ENCODE measurements at regions not wholly inside any gene's neighbourhood (a gene's known extent, or its start where the extent isn't known, plus 50 kb on each side); places are given as distances from the start of the nearest gene placed in this dataset.

GRCh38 chr1:221118938-221119320 lies 239.7 kb downstream of the HLX start:
- no peak for ATAC-seq
- Mint-ChIP-seq H3K4me3 (no peak overlapping the region), H3K27ac (no peak overlapping the region), H3K4me1 (no peaks in the 10 kb centered on the region), H3K9me3 (peaks cover 0 to 10% of the 10 kb centered on the region in 2 donors), H3K27me3 (peaks cover 14% of the 10 kb centered on the region)
- DNase-seq = no peak

DNA sequence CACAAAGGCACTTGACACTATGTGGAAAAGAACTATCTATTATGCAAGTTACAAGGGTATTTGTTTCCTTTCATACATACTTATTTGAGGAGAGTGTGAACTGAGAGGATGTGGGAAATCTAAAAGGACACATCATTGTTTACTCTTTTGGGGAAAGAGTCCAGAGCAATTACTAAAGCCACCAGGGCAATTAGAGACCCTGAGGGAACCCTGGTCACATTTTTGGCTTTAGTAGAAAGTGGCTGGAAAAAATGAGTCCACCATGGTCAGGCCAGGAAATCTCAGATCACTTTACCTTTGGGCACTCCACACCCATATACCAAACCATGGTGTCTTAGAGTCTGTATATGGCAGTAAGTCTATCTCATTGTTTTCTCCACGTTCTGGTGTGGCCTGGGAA lies 243.3 kb downstream of the HLX start:
- H3K4me1 Mint-ChIP-seq = no peaks in the 10 kb centered on the region
- DNase-seq = no peak
- no peak overlapping the region for H3K27ac Mint-ChIP-seq
- peaks cover 2 to 4% of the 10 kb centered on the region in 2 donors for H3K9me3 Mint-ChIP-seq
- no peak for ATAC-seq
- H3K4me3 Mint-ChIP-seq = no peak overlapping the region
- no peaks in the 10 kb centered on the region for H3K27me3 Mint-ChIP-seq

DNA sequence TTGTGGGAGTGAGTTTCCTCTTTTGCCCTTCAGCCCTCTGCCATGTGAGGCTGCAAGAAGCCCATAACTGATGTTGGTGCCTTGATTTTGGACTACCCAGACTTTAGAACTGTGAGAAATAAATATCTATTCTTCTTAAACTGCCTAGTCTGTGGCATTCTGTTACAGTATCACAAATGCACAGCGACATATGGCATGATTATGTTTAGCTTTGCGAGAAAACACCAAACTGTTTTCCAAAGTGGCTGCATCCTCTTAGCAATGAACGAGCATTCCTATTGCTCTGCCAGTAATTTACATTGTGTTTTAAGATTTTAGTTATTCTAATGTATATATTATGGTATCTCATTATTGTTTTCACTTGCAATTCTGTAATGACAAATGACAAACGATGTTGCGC lies 246.7 kb downstream of the HLX start:
- ATAC-seq (no peak), DNase-seq (no peak)
- no peaks in the 10 kb centered on the region for H3K4me1 Mint-ChIP-seq
- no peak overlapping the region for H3K27ac Mint-ChIP-seq
- H3K27me3 Mint-ChIP-seq = no peaks in the 10 kb centered on the region
- H3K4me3 Mint-ChIP-seq = no peak overlapping the region
- H3K9me3 Mint-ChIP-seq = peaks cover 6 to 16% of the 10 kb centered on the region in 2 donors

DNA sequence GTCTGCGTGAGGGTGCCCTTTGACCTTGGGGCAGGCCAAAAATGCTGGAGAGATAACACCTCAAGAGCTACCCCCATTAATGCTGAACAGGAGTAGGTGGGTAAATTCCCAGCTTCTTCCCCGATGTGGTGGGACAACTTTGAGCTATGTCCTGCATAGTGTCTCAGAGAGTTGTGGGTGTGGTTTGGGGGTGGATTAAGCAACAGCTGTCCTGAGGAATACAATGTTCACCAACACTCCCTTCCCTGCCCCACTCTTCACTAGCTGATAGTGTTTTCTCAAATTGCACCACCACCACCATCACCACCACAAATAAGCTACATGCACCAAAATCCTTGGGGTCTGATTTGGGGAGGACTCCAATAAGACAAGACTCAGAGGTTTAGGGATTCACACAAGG lies 258.4 kb downstream of the HLX start:
- Mint-ChIP-seq H3K9me3 (peaks cover 0 to 5% of the 10 kb centered on the region in 2 donors), H3K4me1 (no peaks in the 10 kb centered on the region), H3K27me3 (no peaks in the 10 kb centered on the region), H3K27ac (no peak overlapping the region), H3K4me3 (no peak overlapping the region)
- no peak for DNase-seq
- ATAC-seq = no peak

DNA sequence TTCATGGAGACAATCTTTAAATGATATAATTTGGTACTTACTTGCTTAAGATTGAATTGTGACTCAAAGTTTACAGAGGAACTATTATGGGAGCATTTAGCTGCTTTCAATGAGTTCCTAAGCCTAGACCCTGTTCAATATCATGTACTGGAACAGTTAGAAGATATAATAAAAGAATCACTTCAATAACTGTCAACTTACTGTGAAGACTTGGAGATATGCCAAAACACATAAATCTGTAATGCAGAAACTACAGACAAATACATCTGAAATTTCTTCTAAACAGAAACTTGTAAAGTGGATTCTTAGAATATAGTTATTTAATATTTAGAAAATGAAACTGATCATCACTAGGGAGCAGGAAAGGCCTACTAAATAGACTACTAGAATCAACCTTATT lies 259.3 kb downstream of the HLX start:
- Mint-ChIP-seq H3K9me3 (peaks cover 0 to 5% of the 10 kb centered on the region in 2 donors), H3K27ac (no peak overlapping the region), H3K4me1 (no peaks in the 10 kb centered on the region), H3K4me3 (no peak overlapping the region), H3K27me3 (no peaks in the 10 kb centered on the region)
- no peak for DNase-seq
- ATAC-seq = no peak

DNA sequence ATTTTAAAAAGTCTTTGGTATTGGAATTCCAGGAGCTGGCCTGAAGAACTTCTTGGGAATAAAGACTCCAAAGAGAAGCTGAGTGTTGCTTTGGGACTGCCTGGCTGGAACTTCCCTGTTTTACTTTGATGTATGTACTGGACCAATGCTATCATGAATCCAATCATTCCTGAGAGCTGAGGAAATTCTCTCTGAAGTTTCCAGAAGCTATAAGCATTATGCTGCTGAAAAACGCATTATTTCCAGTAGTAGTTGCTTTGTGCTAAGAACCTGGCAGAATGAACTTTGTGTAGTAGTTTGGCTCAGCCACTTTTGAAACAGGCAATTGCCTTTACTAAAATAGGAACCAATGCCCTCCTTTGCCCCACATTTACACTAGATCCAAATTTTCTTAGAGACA lies 260.7 kb downstream of the HLX start:
- Mint-ChIP-seq H3K27ac (no peak overlapping the region), H3K4me3 (no peak overlapping the region)
- no peak for ATAC-seq

GRCh38 chr1:221141096-221141495 lies 261.9 kb downstream of the HLX start:
- Mint-ChIP-seq H3K9me3 (peaks cover 0 to 5% of the 10 kb centered on the region in 2 donors), H3K27ac (no peak overlapping the region), H3K4me3 (no peak overlapping the region), H3K4me1 (no peaks in the 10 kb centered on the region), H3K27me3 (peaks cover 8% of the 10 kb centered on the region)
- no peak for ATAC-seq
- DNase-seq = no peak

More for the DNA sequence above, 260.7 kb downstream of the HLX start:
- DNase-seq = no peak
- H3K27me3 Mint-ChIP-seq = peaks cover under 1% of the 10 kb centered on the region
- H3K4me1 Mint-ChIP-seq = no peaks in the 10 kb centered on the region
- peaks cover 0 to 5% of the 10 kb centered on the region in 2 donors for H3K9me3 Mint-ChIP-seq

- no peaks in the 10 kb centered on the region for H3K4me1 Mint-ChIP-seq
- peaks cover 8% of the 10 kb centered on the region for H3K27me3 Mint-ChIP-seq
- no peak overlapping the region for H3K27ac Mint-ChIP-seq
- DNase-seq (no peak), ATAC-seq (no peak)
- H3K9me3 Mint-ChIP-seq = peaks cover 0 to 5% of the 10 kb centered on the region in 2 donors
- no peak overlapping the region for H3K4me3 Mint-ChIP-seq
These were observed 262.5 kb downstream of the HLX start for GRCh38 chr1:221141606-221142285.

DNA sequence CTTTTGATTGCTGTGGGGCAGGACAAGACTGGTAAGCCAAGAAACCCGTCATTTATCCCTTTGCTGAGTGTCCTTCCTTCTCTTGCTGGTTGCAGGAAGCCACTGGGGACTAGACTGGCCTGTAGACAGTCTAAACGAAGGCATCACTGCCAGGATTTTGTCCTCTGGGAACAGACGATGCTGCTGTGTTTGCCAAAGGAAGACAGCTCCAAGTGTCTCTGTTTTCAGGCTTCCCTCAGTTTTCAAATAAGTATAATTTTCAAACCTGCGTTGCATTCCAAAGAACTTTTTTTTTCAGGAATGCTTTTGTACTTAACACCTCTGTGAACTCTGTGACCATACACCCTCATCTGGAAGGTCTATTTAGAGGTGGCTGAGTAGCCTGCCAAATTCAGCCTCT lies 269.4 kb downstream of the HLX start:
- no peak overlapping the region for H3K4me3 Mint-ChIP-seq
- H3K27ac Mint-ChIP-seq = no peak overlapping the region
- no peaks in the 10 kb centered on the region for H3K9me3 Mint-ChIP-seq
- peaks cover 8% of the 10 kb centered on the region for H3K27me3 Mint-ChIP-seq
- no peak for DNase-seq
- ATAC-seq = no peak
- no peaks in the 10 kb centered on the region for H3K4me1 Mint-ChIP-seq

DNA sequence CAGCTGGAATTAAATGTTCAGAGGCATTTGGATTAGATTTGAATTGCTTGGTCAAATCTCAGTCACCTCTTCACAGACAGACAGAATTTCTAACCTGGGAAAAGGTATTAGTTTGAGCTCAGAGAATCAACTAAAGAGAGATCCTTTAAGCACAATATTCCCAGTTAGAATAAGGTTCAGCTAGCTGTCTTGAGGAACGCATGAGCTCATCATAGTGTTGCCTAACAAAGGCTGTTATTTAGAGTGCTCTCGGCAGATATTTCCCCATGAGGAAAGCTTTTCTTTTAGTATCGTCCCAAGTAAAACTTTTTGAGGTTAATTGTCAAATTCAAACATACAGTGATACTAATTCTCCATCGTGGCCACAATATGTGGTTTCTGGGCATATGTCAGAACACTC lies 269.9 kb downstream of the HLX start:
- Mint-ChIP-seq H3K4me1 (no peaks in the 10 kb centered on the region), H3K27me3 (peaks cover 8% of the 10 kb centered on the region)
- DNase-seq = no peak

GRCh38 chr1:221149555-221150075 lies 270.4 kb downstream of the HLX start:
- no peak for DNase-seq
- Mint-ChIP-seq H3K4me3 (no peak overlapping the region), H3K27me3 (peaks cover 8% of the 10 kb centered on the region), H3K9me3 (no peaks in the 10 kb centered on the region), H3K27ac (no peak overlapping the region), H3K4me1 (no peaks in the 10 kb centered on the region)
- no peak for ATAC-seq

More for the DNA sequence above, 269.9 kb downstream of the HLX start:
- Mint-ChIP-seq H3K4me3 (no peak overlapping the region), H3K27ac (no peak overlapping the region), H3K9me3 (no peaks in the 10 kb centered on the region)
- ATAC-seq = no peak

DNA sequence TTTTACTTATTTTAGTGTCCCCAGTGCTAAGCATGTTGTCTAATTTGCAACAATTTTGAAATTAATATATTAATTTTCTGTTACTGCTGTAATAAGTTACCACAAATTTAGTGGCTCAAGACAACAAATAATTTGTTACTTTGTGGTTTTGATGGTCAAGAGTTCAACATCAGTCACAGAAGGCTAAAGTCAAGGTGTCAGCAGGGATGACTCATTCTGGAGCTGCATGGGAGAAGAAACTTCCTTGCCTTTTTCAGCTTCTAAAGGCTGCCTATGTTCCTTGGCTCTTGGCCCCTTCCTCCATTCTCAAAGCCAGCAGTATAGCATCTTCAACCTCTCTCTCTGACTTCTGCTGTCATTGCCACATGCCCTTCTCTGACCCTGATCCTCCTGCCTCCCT lies 271.8 kb downstream of the HLX start:
- Mint-ChIP-seq H3K4me3 (no peak overlapping the region), H3K9me3 (no peaks in the 10 kb centered on the region), H3K27ac (no peak overlapping the region), H3K27me3 (no peaks in the 10 kb centered on the region), H3K4me1 (no peaks in the 10 kb centered on the region)
- ATAC-seq = no peak
- no peak for DNase-seq

GRCh38 chr1:221154932-221155331 lies 275.7 kb downstream of the HLX start:
- ATAC-seq (no peak), DNase-seq (no peak)
- Mint-ChIP-seq H3K27ac (no peak overlapping the region), H3K27me3 (no peaks in the 10 kb centered on the region), H3K9me3 (no peaks in the 10 kb centered on the region), H3K4me3 (no peak overlapping the region), H3K4me1 (no peaks in the 10 kb centered on the region)

DNA sequence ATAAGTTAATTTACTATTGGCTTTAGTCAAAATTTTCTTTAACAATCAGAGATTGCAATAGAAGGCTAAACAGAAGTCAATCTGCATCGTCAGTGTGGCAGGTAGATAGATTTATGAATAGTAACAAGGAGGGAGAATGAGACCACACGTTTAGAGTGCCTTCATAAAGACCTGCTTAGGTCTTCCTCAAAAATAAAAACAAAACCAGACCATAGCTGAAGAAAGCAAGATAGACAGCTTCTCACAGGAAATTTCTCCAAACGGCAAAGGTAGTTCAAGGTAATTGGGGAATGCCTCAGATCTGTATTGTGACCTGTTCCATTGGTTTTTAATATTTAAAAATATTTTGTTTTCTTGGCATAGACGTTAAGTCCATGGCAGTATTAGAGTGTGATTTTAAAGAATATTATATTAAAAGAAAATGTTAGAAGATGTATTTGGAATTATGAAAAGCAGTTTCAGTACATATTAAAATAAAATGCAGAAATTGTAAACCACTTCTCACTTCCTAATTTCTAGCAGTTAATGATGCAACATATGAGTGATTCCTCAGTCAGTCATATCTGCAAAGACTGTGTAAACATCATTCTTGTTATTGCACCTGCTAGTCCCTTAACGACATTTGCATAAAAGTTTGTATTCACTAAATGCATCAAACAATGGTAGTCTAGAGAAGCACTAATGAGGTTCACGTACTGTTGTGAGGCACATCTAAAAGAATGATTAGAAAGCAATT lies 278.0 kb downstream of the HLX start:
- no peak overlapping the region for H3K4me3 Mint-ChIP-seq
- H3K27ac Mint-ChIP-seq = no peak overlapping the region
- no peaks in the 10 kb centered on the region for H3K9me3 Mint-ChIP-seq
- no peak for ATAC-seq
- no peaks in the 10 kb centered on the region for H3K27me3 Mint-ChIP-seq
- H3K4me1 Mint-ChIP-seq = no peaks in the 10 kb centered on the region
- DNase-seq = no peak

DNA sequence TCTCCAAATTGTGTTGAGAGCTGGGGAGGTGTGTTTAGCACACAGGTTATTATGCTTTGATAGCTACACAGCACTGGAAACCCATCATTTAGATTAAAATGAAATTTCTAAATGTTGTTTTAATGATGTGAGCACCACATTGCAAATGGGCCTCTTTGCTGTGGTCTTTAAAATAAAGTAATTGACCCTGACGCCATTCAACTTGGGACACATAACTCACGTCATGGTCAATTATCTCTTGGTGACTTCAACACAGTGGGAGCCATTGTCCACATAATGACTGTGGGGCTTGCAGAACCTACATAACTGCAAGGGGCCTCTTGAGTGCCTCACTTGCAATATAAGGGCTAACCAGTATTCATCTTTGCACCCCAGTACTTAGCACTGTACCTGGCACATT lies 280.4 kb downstream of the HLX start:
- H3K27ac Mint-ChIP-seq = no peak overlapping the region
- no peak overlapping the region for H3K4me3 Mint-ChIP-seq
- ATAC-seq = no peak
- no peak for DNase-seq
- no peaks in the 10 kb centered on the region for H3K4me1 Mint-ChIP-seq
- H3K27me3 Mint-ChIP-seq = no peaks in the 10 kb centered on the region
- no peaks in the 10 kb centered on the region for H3K9me3 Mint-ChIP-seq

GRCh38 chr1:221161571-221162041 lies 282.4 kb downstream of the HLX start:
- DNase-seq = no peak
- Mint-ChIP-seq H3K9me3 (no peaks in the 10 kb centered on the region), H3K27ac (no peak overlapping the region), H3K27me3 (no peaks in the 10 kb centered on the region), H3K4me3 (no peak overlapping the region), H3K4me1 (no peaks in the 10 kb centered on the region)
- no peak for ATAC-seq

Data from stimulated activated naive CD8-positive, alpha-beta T cell treated with anti-CD3 and anti-CD28 coated beads, Interleukin-15, amount 100 ng/mL, for 72 hours (primary cell).